ENCODE measurements at regions not wholly inside any gene's neighbourhood (a gene's known extent, or its start where the extent isn't known, plus 50 kb on each side); places are given as distances from the start of the nearest gene placed in this dataset.

GRCh38 chr2:4255491-4255890 is 552.1 kb downstream of the DCDC2C start:
- TF ChIP-seq EZH2 (IDR thresholded peaks at IDR 0.05) = no peak
- TF ChIP-seq POLR2AphosphoS5 (IDR thresholded peaks at IDR 0.05; ENCODE audit: borderline replicate concordance, low read depth, low read length) = no peak
